Breast epithelium (tissue), 4 donors: ENCODE measurements at regions not wholly inside any gene's neighbourhood (a gene's known extent, or its start where the extent isn't known, plus 50 kb on each side); places are given as distances from the start of the nearest gene placed in this dataset.

Experiments used
- DNase-seq, 2 donors: peaks; one replicate each; pipeline ENCODE4 v3.0.0-alpha.2; 2019; ENCODE audit warnings: low spot score in 2 of 2
- H3K27ac ChIP-seq, 2 donors: fragments of 200-600 bp; sonication (generic) in 1 of 2; one replicate each; pipeline ENCODE4 v1.5.1; 2016 to 2019; ENCODE audit warnings: mild to moderate bottlenecking in 1 of 2
- H3K27me3 ChIP-seq, 2 donors: fragments of 200-600 bp; sonication (generic) in 1 of 2; one replicate each; pipeline versions ENCODE4 v1.5.1 to v1.6.0; 2017 to 2019; ENCODE audit warnings: control low read depth in 1 of 2, mild to moderate bottlenecking in 1 of 2
- H3K36me3 ChIP-seq: fragments of 200-600 bp; one replicate; pipeline ENCODE4 v1.5.1; 2019
- H3K4me1 ChIP-seq, 2 donors: fragments of 200-600 bp; sonication (generic); one replicate each; pipeline ENCODE4 v1.5.1; 2016 to 2019; ENCODE audit warnings: control low read depth in 1 of 2
- H3K4me3 ChIP-seq, 3 donors: fragments of 200-600 bp; sonication (generic); 1 replicate in 2 of 3; 2 replicates in 1 of 3; pipeline ENCODE4 v1.5.1; 2016 to 2019; ENCODE audit warnings: mild to moderate bottlenecking in 3 of 3, moderate library complexity in 2 of 3
- H3K9me3 ChIP-seq, 2 donors: fragments of 200-600 bp; sonication (generic) in 1 of 2; one replicate each; pipeline ENCODE4 v1.5.1; 2016 to 2019; ENCODE audit warnings: control low read depth in 1 of 2
- POLR2A ChIP-seq: fragments of 450-650 bp; IDR thresholded peaks from one replicate; pipeline ENCODE4 v1.6.1; 2016; ENCODE audit warnings: antibody characterized with exemption, mild to moderate bottlenecking, moderate library complexity
- POLR2AphosphoS5 ChIP-seq, 3 donors: sonication (generic); formaldehyde crosslinking; IDR thresholded peaks; one replicate each; pipeline ENCODE4 v1.6.1; 2017; ENCODE audit warnings: antibody characterized with exemption in 3 of 3
- intact Hi-C: fragments of 100-400 bp; cut with DNase I; formaldehyde crosslinking; loops from one replicate; pipeline ENCODE4 v1.15.1; 2023; ENCODE audit warnings: low total_unique reads
- TF ChIP-seq, protein P1 (sequence below), 3 donors: fragments of 450-650 bp; IDR thresholded peaks; one replicate each; pipeline ENCODE4 v1.5.1; 2016 to 2017; ENCODE audit warnings: antibody characterized with exemption in 3 of 3, mild to moderate bottlenecking in 3 of 3, moderate library complexity in 3 of 3

DNA sequence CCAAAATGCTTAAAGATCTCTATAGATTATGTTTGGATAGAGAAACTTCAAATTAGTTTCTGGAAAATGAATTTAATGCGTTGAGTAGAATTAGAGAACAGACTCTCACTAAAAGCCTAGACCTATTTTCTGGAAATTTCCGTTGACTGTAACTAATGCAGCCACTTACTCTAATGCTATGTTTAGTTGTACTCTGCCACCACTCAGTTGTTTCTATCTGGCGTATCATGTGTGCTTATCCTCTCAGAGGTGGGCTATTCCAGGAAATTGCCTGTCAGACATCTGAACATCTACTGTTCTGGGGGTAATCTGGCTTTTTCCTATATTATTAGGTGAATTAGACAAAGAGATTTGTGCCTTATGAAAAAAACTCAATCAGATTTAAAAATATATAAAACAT, 347.1 kb upstream of the FSTL5 start:
- TF ChIP-seq, protein P1, sequence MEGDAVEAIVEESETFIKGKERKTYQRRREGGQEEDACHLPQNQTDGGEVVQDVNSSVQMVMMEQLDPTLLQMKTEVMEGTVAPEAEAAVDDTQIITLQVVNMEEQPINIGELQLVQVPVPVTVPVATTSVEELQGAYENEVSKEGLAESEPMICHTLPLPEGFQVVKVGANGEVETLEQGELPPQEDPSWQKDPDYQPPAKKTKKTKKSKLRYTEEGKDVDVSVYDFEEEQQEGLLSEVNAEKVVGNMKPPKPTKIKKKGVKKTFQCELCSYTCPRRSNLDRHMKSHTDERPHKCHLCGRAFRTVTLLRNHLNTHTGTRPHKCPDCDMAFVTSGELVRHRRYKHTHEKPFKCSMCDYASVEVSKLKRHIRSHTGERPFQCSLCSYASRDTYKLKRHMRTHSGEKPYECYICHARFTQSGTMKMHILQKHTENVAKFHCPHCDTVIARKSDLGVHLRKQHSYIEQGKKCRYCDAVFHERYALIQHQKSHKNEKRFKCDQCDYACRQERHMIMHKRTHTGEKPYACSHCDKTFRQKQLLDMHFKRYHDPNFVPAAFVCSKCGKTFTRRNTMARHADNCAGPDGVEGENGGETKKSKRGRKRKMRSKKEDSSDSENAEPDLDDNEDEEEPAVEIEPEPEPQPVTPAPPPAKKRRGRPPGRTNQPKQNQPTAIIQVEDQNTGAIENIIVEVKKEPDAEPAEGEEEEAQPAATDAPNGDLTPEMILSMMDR (IDR thresholded peaks at IDR 0.05): no peak
- TF ChIP-seq POLR2AphosphoS5 (IDR thresholded peaks at IDR 0.05) (no peak), POLR2A (no peak)
- intact Hi-C loops: no loop called here
- H3K27me3 ChIP-seq: no peaks in the 10 kb centered on the region
- H3K4me1 ChIP-seq: no peaks in the 10 kb centered on the region
- no peak for DNase-seq
- no peaks in the 10 kb centered on the region for H3K9me3 ChIP-seq
- no peaks in the 10 kb centered on the region for H3K36me3 ChIP-seq
- no peak overlapping the region for H3K27ac ChIP-seq
- H3K4me3 ChIP-seq: no peak overlapping the region

DNA sequence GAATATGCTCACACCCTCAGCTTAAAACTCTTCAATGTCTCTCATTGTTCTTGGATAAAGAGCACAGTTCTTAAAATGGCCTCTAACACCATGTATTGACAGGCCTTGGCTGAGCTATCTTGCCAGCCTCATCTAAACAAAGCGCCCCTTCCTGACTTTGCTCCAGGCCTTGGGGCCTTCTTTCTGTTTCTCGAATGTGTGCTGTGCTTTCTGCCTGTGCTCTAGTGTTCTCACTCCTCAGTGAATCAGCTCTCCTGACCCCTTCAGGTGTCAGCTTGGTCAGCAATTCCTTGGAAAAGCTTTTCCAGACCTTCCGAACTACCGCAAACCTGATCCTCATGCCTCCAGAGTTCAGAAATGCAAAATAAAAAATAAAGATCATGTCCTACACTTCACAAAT, 346.3 kb upstream of the FSTL5 start:
- no peaks in the 10 kb centered on the region for H3K9me3 ChIP-seq
- intact Hi-C loops: no loop called here
- H3K4me1 ChIP-seq: no peaks in the 10 kb centered on the region
- H3K36me3 ChIP-seq: no peaks in the 10 kb centered on the region
- no peak overlapping the region for H3K4me3 ChIP-seq
- no peaks in the 10 kb centered on the region for H3K27me3 ChIP-seq
- TF ChIP-seq, protein P1 (IDR thresholded peaks at IDR 0.05): no peak
- TF ChIP-seq POLR2AphosphoS5 (IDR thresholded peaks at IDR 0.05): no peak
- no peak for TF ChIP-seq POLR2A
- no peak for DNase-seq
- no peak overlapping the region for H3K27ac ChIP-seq

DNA sequence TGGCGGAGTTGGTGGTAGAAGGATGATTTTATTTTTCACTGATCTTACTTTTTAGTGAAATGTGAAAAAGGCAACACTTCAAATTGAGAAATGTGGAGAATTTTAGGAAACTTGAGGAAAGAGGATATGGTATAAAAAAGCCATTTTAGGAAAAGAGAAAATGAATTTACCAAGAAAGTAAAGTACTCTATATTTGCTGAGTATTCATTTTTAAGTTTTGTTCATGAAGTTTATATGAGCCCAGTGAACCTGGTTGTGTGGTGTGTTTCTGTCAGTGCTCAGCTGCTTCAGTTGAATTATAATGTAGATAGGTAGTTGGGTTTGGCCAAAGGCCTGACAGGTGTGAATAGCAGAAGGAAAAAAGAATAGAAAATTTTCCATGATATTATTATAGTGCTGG, 345.5 kb upstream of the FSTL5 start:
- Histone ChIP-seq H3K27me3 (no peaks in the 10 kb centered on the region), H3K4me3 (no peak overlapping the region), H3K27ac (no peak overlapping the region), H3K4me1 (no peaks in the 10 kb centered on the region), H3K36me3 (no peaks in the 10 kb centered on the region), H3K9me3 (no peaks in the 10 kb centered on the region)
- no peak for DNase-seq
- TF ChIP-seq POLR2AphosphoS5 (IDR thresholded peaks at IDR 0.05): no peak
- no peak for TF ChIP-seq POLR2A
- TF ChIP-seq, protein P1 (IDR thresholded peaks at IDR 0.05): no peak
- intact Hi-C loops: no loop called here

DNA sequence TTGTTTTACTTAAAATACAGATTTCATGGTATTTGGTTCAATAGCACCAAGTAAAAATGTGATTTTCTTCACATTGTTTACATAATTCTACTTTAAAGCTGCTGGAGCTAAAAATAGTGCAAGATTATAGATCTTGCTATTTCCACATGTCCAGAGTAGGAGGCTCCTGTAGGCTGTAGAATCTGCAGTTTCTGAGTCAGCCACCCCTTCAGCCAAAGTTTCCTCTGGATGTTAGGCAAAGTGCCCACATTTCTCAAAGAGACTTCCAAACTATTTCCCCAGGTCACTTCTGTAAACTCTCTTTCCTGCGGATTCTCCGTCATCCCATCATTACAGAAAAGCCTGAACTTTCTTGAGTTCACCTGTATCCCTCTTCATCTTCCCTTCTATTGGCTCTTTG, 342.5 kb upstream of the FSTL5 start:
- no peak overlapping the region for H3K4me3 ChIP-seq
- H3K27ac ChIP-seq: no peak overlapping the region
- DNase-seq: no peak
- intact Hi-C loops: no loop called here
- no peaks in the 10 kb centered on the region for H3K27me3 ChIP-seq
- H3K9me3 ChIP-seq: no peaks in the 10 kb centered on the region
- H3K4me1 ChIP-seq: no peaks in the 10 kb centered on the region
- TF ChIP-seq POLR2A (no peak), POLR2AphosphoS5 (IDR thresholded peaks at IDR 0.05) (no peak)
- TF ChIP-seq, protein P1 (IDR thresholded peaks at IDR 0.05): no peak
- H3K36me3 ChIP-seq: no peaks in the 10 kb centered on the region

DNA sequence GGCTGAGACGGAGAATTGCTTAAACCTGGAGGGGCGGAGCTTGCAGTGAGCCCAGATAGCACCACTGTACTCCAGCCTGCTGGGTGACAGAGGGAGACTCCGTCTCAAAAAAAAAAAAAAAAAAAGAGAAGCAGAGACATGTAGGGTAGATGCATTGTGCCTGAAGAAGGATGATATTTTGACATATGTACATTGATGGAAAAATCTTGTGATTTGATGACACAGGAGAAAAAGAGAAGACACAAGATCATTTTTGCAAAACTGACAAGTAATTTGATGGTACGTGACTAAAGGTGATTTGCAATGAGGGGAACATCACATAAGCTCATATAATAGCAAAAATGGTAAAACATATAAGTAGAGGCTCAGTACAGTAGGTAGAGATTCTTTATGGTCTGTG, 340.1 kb upstream of the FSTL5 start:
- Histone ChIP-seq H3K36me3 (no peaks in the 10 kb centered on the region), H3K27me3 (no peaks in the 10 kb centered on the region), H3K4me3 (no peak overlapping the region), H3K27ac (no peak overlapping the region), H3K9me3 (no peaks in the 10 kb centered on the region), H3K4me1 (no peaks in the 10 kb centered on the region)
- no peak for TF ChIP-seq POLR2AphosphoS5 (IDR thresholded peaks at IDR 0.05)
- TF ChIP-seq POLR2A: no peak
- TF ChIP-seq, protein P1 (IDR thresholded peaks at IDR 0.05): no peak
- intact Hi-C loops: no loop called here
- DNase-seq: no peak
